AG09319 (cell line): ENCODE measurements at regions not wholly inside any gene's neighbourhood (a gene's known extent, or its start where the extent isn't known, plus 50 kb on each side); places are given as distances from the start of the nearest gene placed in this dataset.

Source experiments
- DNase-seq: peaks from one replicate; pipeline ENCODE4 v3.0.0-alpha.2; 2010; ENCODE audit warnings: low read depth; ENCODE audit errors: extremely low read depth
- CTCF ChIP-seq: IDR thresholded peaks from 2 replicates; pipeline ENCODE4 v1.5.1; 2011; ENCODE audit warnings: low read depth, mild to moderate bottlenecking, inconsistent platforms, low read length, moderate library complexity

GRCh38 chr10:64546073-64546472 is 1024.9 kb downstream of the REEP3 start:
- no peak for TF ChIP-seq CTCF

GRCh38 chr10:64547168-64547567 is 1026.0 kb downstream of the REEP3 start:
- TF ChIP-seq CTCF, result no peak
- DNase-seq, result no peak

More at GRCh38 chr10:64546073-64546472, 1024.9 kb downstream of the REEP3 start:
- no peak for DNase-seq

- DNase-seq, result no peak
- TF ChIP-seq CTCF, result no peak
Observed at GRCh38 chr10:64555666-64556065, 1034.5 kb downstream of the REEP3 start.

- TF ChIP-seq CTCF, result no peak
- DNase-seq, result no peak
Observed at GRCh38 chr10:64558094-64558835, 1037.1 kb downstream of the REEP3 start.

- no peak for DNase-seq
- no peak for TF ChIP-seq CTCF
Observed at GRCh38 chr10:64571056-64571455, 1049.9 kb downstream of the REEP3 start.

- TF ChIP-seq CTCF, result no peak
- no peak for DNase-seq
Observed at GRCh38 chr10:64573623-64574325, 1052.6 kb downstream of the REEP3 start.

- TF ChIP-seq CTCF, result no peak
- DNase-seq, result no peak
Observed at GRCh38 chr10:64574371-64574770, 1053.2 kb downstream of the REEP3 start.
